KMS-11 (cell line): ENCODE measurements at regions not wholly inside any gene's neighbourhood (a gene's known extent, or its start where the extent isn't known, plus 50 kb on each side); places are given as distances from the start of the nearest gene placed in this dataset.

ENCODE experiments used
- H2AFZ ChIP-seq: fragments of 200-600 bp; sonication (generic); 2 replicates; pipeline ENCODE4 v1.6.1; 2016; ENCODE audit warnings: antibody characterized with exemption, mixed run types, low read depth
- H3K27ac ChIP-seq: fragments of 200-600 bp; sonication (generic); 2 replicates; pipeline ENCODE4 v1.6.1; 2016; ENCODE audit warnings: mild to moderate bottlenecking, mixed run types
- H3K27me3 ChIP-seq: fragments of 200-600 bp; sonication (generic); 2 replicates; pipeline ENCODE4 v1.6.1; 2017; ENCODE audit warnings: mild to moderate bottlenecking, low read depth, mixed run types, moderate library complexity; ENCODE audit not compliant: insufficient read depth
- H3K36me3 ChIP-seq: fragments of 200-600 bp; sonication (generic); 2 replicates; pipeline ENCODE4 v1.6.1; 2017; ENCODE audit warnings: mild to moderate bottlenecking, mixed run types; ENCODE audit not compliant: insufficient read depth
- H3K4me1 ChIP-seq: fragments of 200-600 bp; sonication (generic); 2 replicates; pipeline ENCODE4 v1.6.1; 2016; ENCODE audit warnings: mild to moderate bottlenecking, low read depth, mixed run types; ENCODE audit not compliant: poor library complexity, severe bottlenecking
- H3K4me2 ChIP-seq: fragments of 200-600 bp; sonication (generic); 2 replicates; pipeline ENCODE4 v1.7.0; 2016; ENCODE audit warnings: mild to moderate bottlenecking, mixed run types
- H3K4me3 ChIP-seq: fragments of 200-600 bp; sonication (generic); IDR thresholded peaks from 2 replicates; pipeline ENCODE4 v1.6.1; 2017; ENCODE audit warnings: low read depth, low read length, mixed read lengths; ENCODE audit not compliant: insufficient read depth
- H3K79me2 ChIP-seq: fragments of 200-600 bp; sonication (generic); 2 replicates; pipeline ENCODE4 v1.6.1; 2016; ENCODE audit warnings: low read depth, mixed run types; ENCODE audit not compliant: insufficient read depth
- H3K9ac ChIP-seq: fragments of 200-600 bp; sonication (generic); 2 replicates; pipeline ENCODE4 v1.6.1; 2016; ENCODE audit warnings: mild to moderate bottlenecking, mixed run types
- H4K20me1 ChIP-seq: fragments of 200-600 bp; sonication (generic); 2 replicates; pipeline ENCODE4 v1.6.1; 2016; ENCODE audit warnings: mild to moderate bottlenecking, mixed run types; ENCODE audit not compliant: insufficient read depth
- TF ChIP-seq, protein P1 (sequence below): fragments of 200-600 bp; sonication (generic); conservative IDR thresholded peaks from 2 replicates; pipeline ENCODE4 v1.6.1; 2017; ENCODE audit warnings: low read depth, mild to moderate bottlenecking, antibody characterized with exemption, low read length, moderate library complexity, mixed read lengths

DNA sequence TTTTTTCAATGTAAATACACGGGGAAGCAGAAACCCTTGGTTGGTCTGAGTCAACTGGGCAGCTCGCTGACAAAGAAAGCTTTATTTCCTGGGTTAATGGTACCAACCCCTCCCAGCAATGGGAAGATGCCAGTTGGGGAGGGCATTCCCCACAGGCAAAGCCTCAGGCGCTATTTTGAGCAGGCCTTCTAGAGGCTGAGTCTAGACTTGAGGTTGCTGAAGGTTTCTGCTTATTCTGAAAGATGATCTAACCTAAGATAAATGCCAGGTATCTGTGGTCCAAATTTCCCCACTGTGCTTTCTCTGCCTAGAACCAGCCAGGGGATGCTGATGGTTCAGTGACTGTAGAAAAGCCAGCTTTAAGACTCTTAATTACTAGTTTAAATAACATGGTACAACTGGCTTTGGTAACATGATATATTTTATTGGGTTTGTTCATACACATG is 172.5 kb upstream of the JARID2 start:
- Histone ChIP-seq H3K9ac (no peak overlapping the region), H3K4me3 (no peak overlapping the region), H3K4me1 (peaks cover 20% of the 10 kb centered on the region), H2AFZ (no peak overlapping the region), H4K20me1 (no peaks in the 10 kb centered on the region), H3K27me3 (no peaks in the 10 kb centered on the region), H3K4me2 (peak overlapping the region; percentile 26), H3K27ac (no peak overlapping the region), H3K36me3 (no peaks in the 10 kb centered on the region), H3K79me2 (no peaks in the 10 kb centered on the region)
- TF ChIP-seq, protein P1, sequence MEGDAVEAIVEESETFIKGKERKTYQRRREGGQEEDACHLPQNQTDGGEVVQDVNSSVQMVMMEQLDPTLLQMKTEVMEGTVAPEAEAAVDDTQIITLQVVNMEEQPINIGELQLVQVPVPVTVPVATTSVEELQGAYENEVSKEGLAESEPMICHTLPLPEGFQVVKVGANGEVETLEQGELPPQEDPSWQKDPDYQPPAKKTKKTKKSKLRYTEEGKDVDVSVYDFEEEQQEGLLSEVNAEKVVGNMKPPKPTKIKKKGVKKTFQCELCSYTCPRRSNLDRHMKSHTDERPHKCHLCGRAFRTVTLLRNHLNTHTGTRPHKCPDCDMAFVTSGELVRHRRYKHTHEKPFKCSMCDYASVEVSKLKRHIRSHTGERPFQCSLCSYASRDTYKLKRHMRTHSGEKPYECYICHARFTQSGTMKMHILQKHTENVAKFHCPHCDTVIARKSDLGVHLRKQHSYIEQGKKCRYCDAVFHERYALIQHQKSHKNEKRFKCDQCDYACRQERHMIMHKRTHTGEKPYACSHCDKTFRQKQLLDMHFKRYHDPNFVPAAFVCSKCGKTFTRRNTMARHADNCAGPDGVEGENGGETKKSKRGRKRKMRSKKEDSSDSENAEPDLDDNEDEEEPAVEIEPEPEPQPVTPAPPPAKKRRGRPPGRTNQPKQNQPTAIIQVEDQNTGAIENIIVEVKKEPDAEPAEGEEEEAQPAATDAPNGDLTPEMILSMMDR = no peak

DNA sequence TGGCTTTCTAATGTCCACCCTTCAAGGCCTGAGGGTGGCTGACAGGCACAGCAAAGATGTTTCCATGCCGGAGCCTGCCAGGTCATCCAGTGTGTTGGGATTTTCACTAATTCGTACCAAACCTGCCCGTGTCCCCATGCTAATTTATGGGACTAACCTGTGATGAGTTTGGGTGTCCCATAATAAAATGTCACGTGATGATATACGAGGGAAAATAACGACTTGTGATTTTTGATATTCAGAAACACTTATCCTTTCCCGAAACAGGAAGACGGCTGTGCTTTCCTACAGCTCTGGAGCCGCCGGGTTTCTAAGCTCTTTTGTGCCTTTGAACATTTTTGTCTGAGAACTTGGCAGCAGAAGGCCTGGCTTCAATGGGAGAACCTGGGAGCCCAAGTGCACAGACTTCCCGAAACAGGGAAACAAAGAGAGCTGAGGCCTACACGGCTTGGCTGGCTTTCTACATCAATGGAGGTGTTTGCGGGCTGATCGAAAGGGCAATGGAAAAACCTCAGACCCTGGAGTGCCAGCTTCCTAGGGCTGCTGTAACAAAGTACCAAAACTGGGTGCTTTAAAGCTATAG is 171.9 kb upstream of the JARID2 start:
- Histone ChIP-seq H3K79me2 (no peaks in the 10 kb centered on the region), H3K9ac (no peak overlapping the region), H2AFZ (no peak overlapping the region), H4K20me1 (no peaks in the 10 kb centered on the region), H3K27ac (no peak overlapping the region), H3K4me2 (peak overlapping the region; percentile 26; the same call in 1 of the 2 replicates), H3K4me3 (no peak overlapping the region), H3K4me1 (peaks cover 20% of the 10 kb centered on the region), H3K27me3 (no peaks in the 10 kb centered on the region), H3K36me3 (no peaks in the 10 kb centered on the region)
- TF ChIP-seq, protein P1 = no peak

- Histone ChIP-seq H3K4me2 (no peak overlapping the region), H3K27ac (no peak overlapping the region), H3K9ac (no peak overlapping the region), H2AFZ (no peak overlapping the region), H3K79me2 (no peaks in the 10 kb centered on the region), H3K36me3 (no peaks in the 10 kb centered on the region), H4K20me1 (no peaks in the 10 kb centered on the region), H3K4me3 (no peak overlapping the region), H3K4me1 (peaks cover 20% of the 10 kb centered on the region), H3K27me3 (no peaks in the 10 kb centered on the region)
- TF ChIP-seq, protein P1 = no peak
These were observed 171.1 kb upstream of the JARID2 start for GRCh38 chr6:15074806-15075205.

DNA sequence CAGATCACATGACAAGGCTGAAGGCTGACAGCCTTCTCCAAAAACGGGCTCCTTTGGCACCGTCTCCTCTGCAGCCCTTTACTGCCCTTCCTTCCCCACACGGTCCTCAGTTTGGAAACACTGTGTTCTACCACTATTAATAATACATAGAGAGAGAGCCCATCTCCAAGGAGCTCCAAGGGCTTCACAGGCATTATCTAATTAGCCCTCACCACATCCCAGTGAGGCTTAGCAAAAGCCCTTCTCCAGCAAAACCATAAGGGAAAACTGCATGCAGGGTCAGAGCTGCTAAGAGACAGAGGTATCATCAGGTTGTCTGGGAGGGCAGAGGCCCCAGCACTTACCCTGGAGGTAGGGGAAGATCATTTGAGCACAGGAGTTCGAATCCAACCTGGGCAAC is 169.3 kb upstream of the JARID2 start:
- Histone ChIP-seq H3K4me1 (peaks cover 20% of the 10 kb centered on the region), H3K9ac (no peak overlapping the region), H3K79me2 (no peaks in the 10 kb centered on the region), H4K20me1 (no peaks in the 10 kb centered on the region), H2AFZ (no peak overlapping the region), H3K27ac (no peak overlapping the region), H3K27me3 (no peaks in the 10 kb centered on the region), H3K4me2 (no peak overlapping the region), H3K4me3 (no peak overlapping the region), H3K36me3 (no peaks in the 10 kb centered on the region)
- TF ChIP-seq, protein P1 = no peak
